GM18861 (cell line): ENCODE measurements at regions not wholly inside any gene's neighbourhood (a gene's known extent, or its start where the extent isn't known, plus 50 kb on each side); places are given as distances from the start of the nearest gene placed in this dataset.
"Not testable (repeated sequence)": the region's sequence is repeated elsewhere in the genome, so short reads cannot be mapped to it uniquely, and the experiment has no call there.

Experiments
- ATAC-seq: cut with Tn5 transposase; IDR thresholded peaks from one replicate; pipeline ENCODE4 v1.9.1; 2021; ENCODE audit not compliant: unreplicated experiment

- ATAC-seq: no peak
Observed at GRCh38 chr5:131107128-131107527, 57.9 kb downstream of the HINT1 start.

GRCh38 chr5:131104169-131104808 is 60.8 kb downstream of the HINT1 start:
- no peak for ATAC-seq

- no peak for ATAC-seq
Observed at GRCh38 chr5:131096774-131097710, 68.0 kb downstream of the HINT1 start.

GRCh38 chr5:131095561-131095960 is 69.5 kb downstream of the HINT1 start:
- not testable (repeated sequence) for ATAC-seq

- ATAC-seq: no peak
Observed at GRCh38 chr5:131084436-131084835, 80.6 kb downstream of the HINT1 start.

- ATAC-seq: no peak
Observed at GRCh38 chr5:131081913-131082488, 83.1 kb downstream of the HINT1 start.

GRCh38 chr5:131081374-131081773 is 83.7 kb downstream of the HINT1 start:
- no peak for ATAC-seq

GRCh38 chr5:131079232-131079631 is 85.8 kb downstream of the HINT1 start:
- ATAC-seq: no peak

- ATAC-seq: peak; percentile 98
Observed at GRCh38 chr5:131068893-131069643, 96.0 kb downstream of the HINT1 start.

GRCh38 chr5:131068076-131068475 is 97.0 kb downstream of the HINT1 start:
- ATAC-seq: no peak

- ATAC-seq: no peak
Observed at GRCh38 chr5:131067636-131068035, 97.4 kb downstream of the HINT1 start.

- no peak for ATAC-seq
Observed at GRCh38 chr5:131064669-131065371, 100.2 kb downstream of the HINT1 start.

GRCh38 chr5:131042021-131042789 is 122.9 kb downstream of the HINT1 start:
- no peak for ATAC-seq

- no peak for ATAC-seq
Observed at GRCh38 chr5:131023498-131023865, 141.6 kb downstream of the HINT1 start.

- ATAC-seq: no peak
Observed at GRCh38 chr5:131022811-131023497, 142.1 kb downstream of the HINT1 start.

- no peak for ATAC-seq
Observed at GRCh38 chr5:131021646-131022045, 143.4 kb downstream of the HINT1 start.

- ATAC-seq: no peak
Observed at GRCh38 chr5:131019601-131020315, 145.3 kb downstream of the HINT1 start.

- ATAC-seq: no peak
Observed at GRCh38 chr5:131019111-131019510, 145.9 kb downstream of the HINT1 start.

- no peak for ATAC-seq
Observed at GRCh38 chr5:131008329-131008728, 156.7 kb downstream of the HINT1 start.
